GM12878 (cell line): ENCODE measurements at regions not wholly inside any gene's neighbourhood (a gene's known extent, or its start where the extent isn't known, plus 50 kb on each side); places are given as distances from the start of the nearest gene placed in this dataset.

ENCODE experiments used
- ATAC-seq: fragments of 200-7000 bp; cut with Tn5 transposase; 3 replicates; pipeline ENCODE4 v1.9.1; 2020; ENCODE audit warnings: mild to moderate bottlenecking, moderate library complexity
- BruUV-seq: library from RNA; stranded (reverse); fragments of 400-500 nt; replicated peaks from 2 replicates; lab custom pipeline; 2021; lab: Mats Ljungman, UMichigan
- CTCF ChIA-PET: fragments of 300-600 bp; sonication (Branson Sonifier 250); formaldehyde crosslinking; extraction: SDS; loops from one replicate; lab custom pipeline; 2021; ENCODE audit warnings: inconsistent platforms; lab: Yijun Ruan, JAX
- POLR2A ChIA-PET: fragments of 350-600 bp; formaldehyde crosslinking; extraction: SDS; loops from one replicate; lab custom pipeline; 2021; ENCODE audit warnings: inconsistent platforms; lab: Charles Lee
- RAD21 ChIA-PET: fragments of 300-600 bp; sonication (Branson Sonifier 250); formaldehyde crosslinking; loops from one replicate; lab custom pipeline; 2023; ENCODE audit warnings: antibody characterized with exemption; ENCODE audit not compliant: unreplicated experiment; lab: Charles Lee
- SMC1A ChIA-PET: fragments of 300-600 bp; sonication (Branson Sonifier 250); formaldehyde crosslinking; loops from one replicate; lab custom pipeline; 2023; ENCODE audit not compliant: unreplicated experiment, uncharacterized antibody; lab: Charles Lee
- DNase-seq: peaks from one replicate; pipeline ENCODE4 v3.0.0-alpha.2; 2011; ENCODE audit warnings: low read depth, low spot score
- FAIRE-seq: peaks from 3 replicates; lab custom pipeline; 2011; peaks lifted over from hg19 to GRCh38; lab: Jason Lieb, UNC
- H2AFZ ChIP-seq: 2 replicates; pipeline ENCODE4 v1.6.0; 2011; ENCODE audit warnings: low read depth, low read length, control low read depth; ENCODE audit not compliant: control insufficient read depth
- H3K27ac ChIP-seq: 2 replicates; pipeline ENCODE4 v1.5.1; 2011; ENCODE audit warnings: control low read depth; ENCODE audit not compliant: control insufficient read depth, insufficient read depth
- H3K27me3 ChIP-seq, 2 experiments: replicated peaks in 1 of 2; 2 replicates each; pipeline versions ENCODE4 v1.6.0 to v1.6.1; 2011; ENCODE audit warnings: low read length in 1 of 2; ENCODE audit not compliant: control insufficient read depth in 2 of 2, insufficient read depth in 2 of 2
- H3K36me3 ChIP-seq, 2 experiments: 2 replicates each; pipeline ENCODE4 v1.5.1; 2011; ENCODE audit warnings: low read length in 1 of 2; ENCODE audit not compliant: control insufficient read depth in 2 of 2, insufficient read depth in 2 of 2
- H3K4me1 ChIP-seq: 2 replicates; pipeline ENCODE4 v1.6.1; 2011; ENCODE audit warnings: mild to moderate bottlenecking, low read length, moderate library complexity, mixed read lengths; ENCODE audit not compliant: control insufficient read depth, insufficient read depth
- H3K4me2 ChIP-seq: 2 replicates; pipeline ENCODE4 v1.6.0; 2011; ENCODE audit warnings: control low read depth; ENCODE audit not compliant: control insufficient read depth, insufficient read depth
- H3K4me3 ChIP-seq: fragments of 200-600 bp; sonication (generic); 2 replicates; pipeline ENCODE4 v1.5.1; 2016
- H3K79me2 ChIP-seq: 2 replicates; pipeline ENCODE4 v1.6.0; 2011; ENCODE audit warnings: low read length; ENCODE audit not compliant: control insufficient read depth, insufficient read depth
- H3K9ac ChIP-seq: 2 replicates; pipeline ENCODE4 v1.8.0; 2011; ENCODE audit warnings: low read length, control low read depth, mixed read lengths; ENCODE audit not compliant: control insufficient read depth, insufficient read depth
- H3K9me3 ChIP-seq: replicated peaks from 3 replicates; pipeline ENCODE4 v1.5.1; 2011; ENCODE audit warnings: mild to moderate bottlenecking, low read length; ENCODE audit not compliant: control insufficient read depth, insufficient read depth
- H4K20me1 ChIP-seq: 2 replicates; pipeline ENCODE4 v1.6.0; 2011; ENCODE audit not compliant: control insufficient read depth, insufficient read depth
- E4F1 ChIP-seq: fragments of 450-650 bp; IDR thresholded peaks from 2 replicates; pipeline ENCODE4 v1.6.1; 2018; ENCODE audit warnings: borderline replicate concordance, mild to moderate bottlenecking; ENCODE audit not compliant: partially characterized antibody
- EZH2 ChIP-seq: IDR thresholded peaks from 2 replicates; pipeline ENCODE4 v1.6.1; 2012; ENCODE audit warnings: low read depth, mild to moderate bottlenecking, control low read depth, inconsistent platforms, low read length, borderline replicate concordance; ENCODE audit not compliant: control insufficient read depth
- FOXK2 ChIP-seq: fragments of 450-650 bp; IDR thresholded peaks from 2 replicates; pipeline ENCODE4 v1.6.1; 2017; ENCODE audit warnings: mild to moderate bottlenecking, moderate library complexity
- JUND ChIP-seq: IDR thresholded peaks from 2 replicates; pipeline ENCODE4 v1.6.1; 2012; ENCODE audit warnings: low read depth, mild to moderate bottlenecking, low read length, improper control_type of control experiment, moderate library complexity
- MEF2A ChIP-seq: IDR thresholded peaks from 2 replicates; pipeline ENCODE4 v1.6.1; 2011; ENCODE audit warnings: low read depth, mild to moderate bottlenecking, low read length, moderate library complexity; ENCODE audit not compliant: insufficient read depth
- NR2C1 ChIP-seq: fragments of 450-650 bp; IDR thresholded peaks from 2 replicates; pipeline ENCODE4 v1.6.1; 2017; ENCODE audit warnings: antibody characterized with exemption, mild to moderate bottlenecking, moderate library complexity
- RB1 ChIP-seq: fragments of 450-650 bp; formaldehyde crosslinking; IDR thresholded peaks from 2 replicates; pipeline ENCODE4 v1.6.1; 2017; ENCODE audit warnings: mild to moderate bottlenecking, borderline replicate concordance
- RUNX3 ChIP-seq: IDR thresholded peaks from 2 replicates; pipeline ENCODE4 v1.6.1; 2012; ENCODE audit warnings: low read length, inconsistent platforms
- SIX5 ChIP-seq: IDR thresholded peaks from 2 replicates; pipeline ENCODE4 v1.6.1; 2011; ENCODE audit warnings: mild to moderate bottlenecking, low read depth, low read length, moderate library complexity; ENCODE audit not compliant: severe bottlenecking
- WRNIP1 ChIP-seq: IDR thresholded peaks from 2 replicates; pipeline ENCODE4 v1.6.1; 2011; ENCODE audit warnings: low read depth, low read length, improper control_type of control experiment, borderline replicate concordance
- YY1 ChIP-seq: IDR thresholded peaks from 2 replicates; pipeline ENCODE4 v1.6.1; 2011; ENCODE audit warnings: low read depth, mild to moderate bottlenecking, low read length
- ZBTB40 ChIP-seq: fragments of 450-650 bp; IDR thresholded peaks from 2 replicates; pipeline ENCODE4 v1.6.1; 2016; ENCODE audit warnings: mild to moderate bottlenecking, moderate library complexity, borderline replicate concordance
- ZSCAN29 ChIP-seq: fragments of 450-650 bp; IDR thresholded peaks from 2 replicates; pipeline ENCODE4 v1.6.1; 2017; ENCODE audit warnings: mild to moderate bottlenecking, moderate library complexity
- WGBS: methylation state at CpG from one replicate; pipeline ENCODE4 v1.1.6; 2016; ENCODE audit warnings: low lambda C conversion rate; ENCODE audit not compliant: insufficient replicate concordance, insufficient coverage; ENCODE audit errors: missing lambda C conversion rate; 5-methylcytosine and 5-hydroxymethylcytosine counted together
- in situ Hi-C: fragments of 300-500 bp; cut with MboI; formaldehyde crosslinking; loops from 9 replicates; pipeline ENCODE4 v1.14.3; 2018; ENCODE audit warnings: mixed read lengths
- intact Hi-C: fragments of 100-400 bp; cut with micrococcal nuclease; formaldehyde crosslinking; loops from one replicate; pipeline ENCODE4 v1.14.2; 2022; ENCODE audit not compliant: unreplicated experiment

GRCh38 chr2:16608661-16609643 lies 56.7 kb downstream of the CYRIA start (continued):
- TF ChIP-seq MEF2A (no peak), WRNIP1 (no peak), SIX5 (no peak), YY1 (peak; percentile 96), RUNX3 (peak; percentile 64)

DNA sequence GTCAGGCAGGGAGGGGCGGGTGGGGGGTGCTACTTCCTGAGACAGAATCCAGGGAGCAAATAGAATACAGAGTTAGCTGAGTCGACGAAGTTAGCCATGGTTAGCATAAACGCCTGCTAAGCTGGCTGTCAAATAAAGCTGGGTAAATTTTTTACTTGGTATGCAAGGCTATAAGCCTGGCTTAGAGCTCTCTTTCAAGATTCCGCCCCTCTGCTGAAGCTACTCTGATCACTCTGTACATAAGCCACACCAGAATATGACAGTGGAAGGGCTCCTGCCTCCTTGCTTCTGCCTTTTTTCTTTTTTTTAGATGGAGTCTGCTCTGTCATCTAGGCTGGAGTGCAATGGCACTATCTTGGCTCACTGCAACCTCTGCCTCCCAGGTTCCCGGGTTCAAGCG lies 58.3 kb downstream of the CYRIA start:
- BruUV-seq: no TSS peak
- intact Hi-C loops: no loop called here
- ChIA-PET CTCF (interaction anchor here (1.4 to 4.1 kb wide), 2 partner anchors 81 to 165 kb away, joined by 3 to 13 read pairs; no protein-coding TSS in a partner anchor), POLR2A (no interaction called here), SMC1A (interaction anchor here (0.8 kb wide), 1 partner anchor 37 kb away, joined by 3 read pairs; no protein-coding TSS in a partner anchor), RAD21 (no interaction called here)
- WGBS: 49% methylated on average over 7 of the region's 7 CpGs
- in situ Hi-C loops: no loop called here
- no peak overlapping the region for H3K9ac ChIP-seq
- H4K20me1 ChIP-seq: no peaks in the 10 kb centered on the region
- DNase-seq (no peak), FAIRE-seq (no peak), ATAC-seq (no peak)
- H3K4me2 ChIP-seq: no peak overlapping the region
- H2AFZ ChIP-seq: no peak overlapping the region
- H3K79me2 ChIP-seq: no peaks in the 10 kb centered on the region
- no peaks in the 10 kb centered on the region for H3K27me3 ChIP-seq
- no peaks in the 10 kb centered on the region for H3K4me1 ChIP-seq
- no peak overlapping the region for H3K4me3 ChIP-seq
- H3K27ac ChIP-seq: no peak overlapping the region
- H3K36me3 ChIP-seq: no peaks in the 10 kb centered on the region
- H3K9me3 ChIP-seq: no peaks in the 10 kb centered on the region
- TF ChIP-seq NR2C1: no peak
- TF ChIP-seq FOXK2: no peak
- no peak for TF ChIP-seq JUND
- no peak for TF ChIP-seq ZSCAN29
- no peak for TF ChIP-seq E4F1
- TF ChIP-seq ZBTB40: no peak
- no peak for TF ChIP-seq MEF2A
- TF ChIP-seq RB1: no peak
- no peak for TF ChIP-seq EZH2
